Activated CD4-positive, alpha-beta T cell treated with anti-CD3 and anti-CD28 coated beads, Interleukin-2, amount 50 U/mL, for 48 hours (primary cell): ENCODE measurements at regions not wholly inside any gene's neighbourhood (a gene's known extent, or its start where the extent isn't known, plus 50 kb on each side); places are given as distances from the start of the nearest gene placed in this dataset.

Source experiments
- DNase-seq, 2 experiments: peaks; one replicate each; pipeline ENCODE4 v3.0.0-alpha.2; 2020

DNA sequence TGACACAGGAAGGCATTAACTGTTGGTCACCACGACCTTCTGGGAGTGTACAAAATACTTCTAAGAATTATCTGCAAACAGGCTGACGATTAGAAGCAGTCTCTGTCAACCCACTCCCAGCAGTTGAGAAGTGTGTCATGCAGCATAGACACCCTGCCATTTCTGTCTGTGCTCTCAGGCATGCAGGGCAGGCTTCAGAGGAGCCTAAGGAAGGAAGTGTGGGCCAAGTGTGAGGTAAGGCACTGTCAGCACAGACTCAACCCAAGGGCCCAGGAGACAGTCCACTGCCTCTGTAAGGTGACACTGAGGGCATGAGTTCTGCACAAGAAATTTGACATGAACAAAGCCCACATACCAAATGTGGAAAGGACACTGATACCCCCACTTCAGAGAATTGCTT, 109.0 kb upstream of the VIPR2 start:
- DNase-seq = no peak

DNA sequence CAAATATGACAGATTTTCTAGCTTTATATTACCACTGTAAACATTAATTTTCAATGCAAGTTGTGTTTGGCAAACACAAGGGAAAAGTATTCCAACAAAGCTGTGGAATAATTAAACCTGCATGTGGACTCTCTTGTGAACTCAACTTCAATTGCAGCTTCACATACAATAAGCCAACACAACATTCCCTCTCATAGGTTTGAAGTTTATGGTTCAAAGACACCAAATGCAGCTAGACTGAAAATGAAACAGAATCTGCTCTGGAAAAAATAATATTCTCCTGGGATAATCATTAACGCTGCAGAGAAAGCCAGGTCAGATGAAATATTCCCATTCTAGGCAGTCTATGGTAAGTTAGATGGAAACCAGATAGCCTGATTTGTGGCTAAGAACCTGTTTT, 105.8 kb upstream of the VIPR2 start:
- DNase-seq = no peak

DNA sequence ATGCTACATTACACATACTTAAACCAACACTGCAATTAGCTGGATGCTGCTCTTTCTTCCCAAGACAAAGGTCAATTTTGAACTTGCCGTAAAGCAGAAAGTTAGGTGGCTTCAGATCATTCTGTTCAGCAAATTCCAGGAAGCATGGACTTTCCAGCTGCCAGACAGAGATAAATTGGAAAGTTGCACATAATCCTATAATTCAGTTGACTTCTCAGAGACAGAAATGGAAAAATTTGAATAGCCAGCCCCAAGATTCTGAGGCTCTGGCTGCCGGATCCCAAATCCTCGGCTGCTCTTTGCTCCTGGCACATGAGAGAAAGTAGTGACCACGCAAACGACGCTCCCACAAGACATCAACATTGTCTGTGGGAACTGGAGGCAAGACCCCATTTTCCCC, 105.0 kb upstream of the VIPR2 start:
- no peak for DNase-seq

DNA sequence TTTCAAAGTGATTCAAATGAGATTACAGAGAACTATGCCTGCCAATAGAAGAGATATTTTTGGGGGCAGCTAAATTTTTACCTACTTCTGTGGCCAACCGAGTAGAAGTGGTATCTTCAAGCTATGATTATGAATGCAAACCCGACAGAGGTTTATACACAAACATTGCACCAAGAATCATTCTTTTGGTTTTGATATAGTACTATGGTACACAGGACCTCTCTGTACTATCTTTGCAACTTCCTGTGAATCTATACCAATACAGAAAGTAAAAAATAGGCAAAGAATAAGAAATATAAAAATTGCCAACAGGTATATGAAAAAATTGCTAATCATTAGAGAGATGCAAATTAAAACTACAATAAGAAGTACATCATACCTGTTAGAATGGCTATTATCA, 103.2 kb upstream of the VIPR2 start:
- no peak for DNase-seq

DNA sequence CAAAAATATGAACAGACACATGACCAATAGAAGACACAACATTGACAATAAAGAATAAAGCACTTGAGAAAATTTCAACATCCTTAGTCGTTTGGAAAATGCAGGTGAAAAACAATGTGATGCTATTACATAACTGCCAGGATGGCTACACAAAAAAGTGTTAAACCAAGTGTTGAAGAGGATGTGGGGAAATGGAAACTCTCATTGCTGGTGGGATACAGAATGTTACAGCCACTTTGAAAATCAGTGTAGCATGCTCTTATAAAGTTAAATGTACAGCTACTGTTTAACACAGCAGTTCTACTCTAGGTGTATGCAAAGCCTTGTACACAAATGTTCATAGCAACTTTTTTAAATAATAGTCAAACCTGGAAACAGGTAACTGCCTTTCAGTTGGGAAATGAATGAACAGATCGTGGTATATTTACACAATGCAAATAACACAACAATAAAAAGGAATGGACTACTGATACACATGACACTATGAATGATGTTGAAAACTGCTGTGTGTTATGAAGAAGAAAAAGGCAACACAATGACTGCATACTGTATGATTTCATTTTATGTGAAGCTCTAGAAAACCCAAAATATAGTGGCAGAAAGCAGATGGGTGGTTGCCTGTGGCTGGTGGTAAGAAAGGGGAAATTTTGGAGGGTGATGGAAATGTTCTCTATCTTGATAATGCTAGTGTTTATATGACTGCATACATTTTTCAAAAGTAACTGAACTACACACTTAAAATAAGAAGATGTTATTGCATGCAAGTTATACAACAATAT, 102.2 kb upstream of the VIPR2 start:
- DNase-seq = no peak

DNA sequence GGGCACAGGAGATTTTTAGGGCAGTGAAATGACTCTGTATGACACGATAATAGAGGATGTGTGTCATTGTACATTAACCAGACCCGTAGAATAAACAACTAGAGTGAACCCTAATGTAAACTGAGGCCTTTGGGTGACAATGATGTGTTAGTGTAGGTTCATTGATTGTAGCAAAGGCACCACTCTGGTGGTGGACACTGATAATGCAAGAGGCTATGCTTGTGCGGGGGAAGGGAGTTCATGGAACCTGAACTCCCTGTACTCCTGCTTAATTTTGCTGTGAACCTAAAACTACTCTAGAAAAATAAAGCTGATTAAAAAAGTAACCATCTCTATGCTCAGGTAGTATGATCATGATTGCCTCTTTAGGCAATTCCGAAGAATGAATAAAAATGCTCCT, 96.3 kb upstream of the VIPR2 start:
- no peak for DNase-seq

DNA sequence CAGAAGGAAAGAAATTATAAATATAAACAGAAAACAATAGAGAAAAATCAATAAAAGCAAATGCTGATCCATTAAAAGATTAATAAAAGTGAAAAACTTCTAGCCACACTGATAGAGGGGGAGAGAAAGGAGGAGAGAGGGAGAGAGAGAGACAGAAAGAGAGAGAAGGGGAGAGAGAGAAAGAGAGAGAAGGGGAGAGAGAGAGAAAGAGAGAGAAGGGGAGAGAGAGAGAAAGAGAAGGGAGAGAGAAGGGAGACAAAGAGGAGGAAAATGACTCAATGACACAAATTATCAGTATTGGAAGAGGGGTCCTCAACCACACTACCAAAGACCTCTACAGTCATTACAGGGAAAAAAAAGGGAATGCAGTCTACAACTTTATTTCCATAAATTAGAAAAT, 94.4 kb upstream of the VIPR2 start:
- no peak for DNase-seq

DNA sequence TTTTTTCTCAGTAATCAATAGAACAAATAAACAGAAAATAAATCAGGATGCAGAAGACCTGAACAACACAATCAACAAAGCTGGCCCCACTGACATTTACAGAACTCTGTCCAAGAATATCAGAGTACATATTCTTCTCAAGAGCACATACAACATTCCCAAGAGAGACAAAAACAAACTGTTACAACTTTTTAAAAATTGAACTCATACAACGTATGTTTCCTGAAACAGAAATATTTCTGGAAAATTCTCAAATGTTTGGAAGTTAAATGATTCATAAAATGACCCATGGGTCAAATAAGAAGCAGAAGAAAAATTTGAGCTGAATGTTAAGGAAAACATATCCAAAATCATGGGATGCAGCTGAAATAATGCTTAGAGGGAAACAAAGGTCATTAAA, 93.9 kb upstream of the VIPR2 start:
- DNase-seq = no peak

DNA sequence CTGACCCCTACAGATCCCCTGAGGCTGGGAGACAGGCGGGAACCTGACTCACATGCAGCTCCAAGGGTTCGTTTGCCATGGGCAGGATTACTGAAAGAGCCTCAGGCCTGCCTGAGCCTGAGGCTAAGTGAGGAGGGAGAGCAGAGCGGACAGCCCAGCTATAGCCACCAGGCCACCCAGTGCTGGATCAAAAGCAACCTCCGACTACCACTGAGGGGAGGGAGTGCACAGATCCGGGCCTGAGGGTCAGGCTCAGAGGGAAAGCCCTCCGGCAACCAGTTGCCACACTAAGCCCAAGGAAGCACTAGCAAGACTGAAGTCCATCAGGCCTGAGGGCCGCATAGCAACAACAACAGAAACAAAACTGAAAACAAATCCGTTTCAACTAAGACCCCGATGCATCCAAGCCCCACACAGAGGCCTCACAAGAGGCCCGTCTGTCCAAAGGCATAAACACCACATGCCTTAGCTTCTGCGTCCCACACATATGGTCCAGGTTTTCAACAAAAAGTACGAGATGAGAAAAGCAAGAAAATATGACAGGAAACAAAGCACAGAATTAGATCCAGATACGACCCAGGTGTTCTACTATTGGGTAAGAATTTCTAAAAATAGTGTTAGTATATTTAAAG, 92.5 kb upstream of the VIPR2 start:
- DNase-seq = no peak

DNA sequence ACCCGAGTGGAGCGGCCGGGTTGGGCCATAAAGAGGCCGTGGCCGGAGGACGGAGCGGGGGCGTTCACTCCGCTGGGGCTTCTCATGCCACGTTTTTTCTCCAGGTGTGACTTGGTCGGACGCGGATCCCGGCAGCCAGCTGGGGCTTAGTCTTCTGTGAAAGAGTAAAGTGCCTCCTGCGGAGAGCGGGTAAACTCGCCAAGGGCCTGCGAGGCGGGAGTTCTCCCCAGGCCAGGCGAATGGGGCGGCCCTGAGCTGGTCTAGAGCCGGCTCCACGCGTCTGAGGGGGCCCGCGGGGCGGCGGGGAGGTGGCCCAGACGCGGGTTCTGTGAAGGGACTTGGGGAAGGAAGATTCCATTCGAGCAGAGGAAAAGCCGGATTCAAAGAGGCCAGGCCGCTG, 86.3 kb upstream of the VIPR2 start:
- DNase-seq = no peak

DNA sequence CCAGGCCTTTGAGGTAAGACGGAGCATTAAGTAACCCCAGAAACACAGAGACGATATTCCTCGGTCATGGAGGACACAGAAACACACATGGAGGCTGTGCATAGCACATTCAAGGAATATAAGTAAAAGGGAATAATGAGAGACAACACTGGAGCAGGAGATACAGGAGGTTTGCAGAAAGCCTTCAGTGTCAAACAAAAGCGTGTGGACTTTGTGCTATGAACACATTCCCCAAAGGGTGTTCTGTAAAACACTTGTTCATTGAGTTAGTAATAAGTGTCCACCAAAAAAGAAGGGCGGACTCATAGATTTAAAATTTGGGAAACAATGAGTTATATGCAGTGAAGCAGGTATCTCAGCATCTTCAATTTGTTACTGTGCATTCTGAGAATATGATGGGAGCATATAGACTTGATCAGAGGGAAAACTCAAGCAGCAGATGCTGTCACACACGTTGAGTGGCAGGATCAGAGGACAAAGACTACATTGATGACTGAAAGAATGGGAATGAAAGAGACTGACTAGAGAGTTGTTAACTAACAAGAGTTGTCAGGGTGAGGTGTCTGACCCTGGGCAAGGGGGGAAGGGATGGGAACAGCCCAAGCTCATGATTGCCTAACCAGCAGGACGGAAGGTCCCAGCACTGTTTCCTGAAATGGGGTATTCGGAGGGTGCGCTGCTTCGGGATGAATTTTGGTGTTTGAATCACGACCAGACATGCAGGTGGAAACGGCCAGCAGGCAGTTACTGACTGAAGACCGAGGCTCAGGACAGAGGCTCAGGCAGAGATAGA, 85.2 kb upstream of the VIPR2 start:
- DNase-seq = no peak

DNA sequence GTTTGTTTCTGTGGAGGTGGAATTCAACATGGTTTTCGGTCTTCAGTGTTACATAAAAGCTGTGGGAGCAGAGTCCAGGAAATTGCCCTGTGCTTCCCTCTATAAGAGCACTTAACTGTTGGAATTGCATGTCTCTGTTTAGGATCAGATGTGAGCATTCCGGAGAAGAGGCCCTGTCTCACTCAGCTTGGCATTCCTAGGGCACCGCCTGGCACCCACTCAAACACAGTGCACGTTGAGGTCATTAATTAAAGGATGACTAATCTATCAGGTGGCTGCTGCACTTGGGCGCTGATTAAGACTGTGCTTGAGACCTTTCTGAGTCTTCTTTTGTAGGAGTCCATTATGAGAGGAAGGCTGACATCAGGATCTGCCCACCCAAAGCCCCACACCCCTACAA, 82.8 kb upstream of the VIPR2 start:
- no peak for DNase-seq

DNA sequence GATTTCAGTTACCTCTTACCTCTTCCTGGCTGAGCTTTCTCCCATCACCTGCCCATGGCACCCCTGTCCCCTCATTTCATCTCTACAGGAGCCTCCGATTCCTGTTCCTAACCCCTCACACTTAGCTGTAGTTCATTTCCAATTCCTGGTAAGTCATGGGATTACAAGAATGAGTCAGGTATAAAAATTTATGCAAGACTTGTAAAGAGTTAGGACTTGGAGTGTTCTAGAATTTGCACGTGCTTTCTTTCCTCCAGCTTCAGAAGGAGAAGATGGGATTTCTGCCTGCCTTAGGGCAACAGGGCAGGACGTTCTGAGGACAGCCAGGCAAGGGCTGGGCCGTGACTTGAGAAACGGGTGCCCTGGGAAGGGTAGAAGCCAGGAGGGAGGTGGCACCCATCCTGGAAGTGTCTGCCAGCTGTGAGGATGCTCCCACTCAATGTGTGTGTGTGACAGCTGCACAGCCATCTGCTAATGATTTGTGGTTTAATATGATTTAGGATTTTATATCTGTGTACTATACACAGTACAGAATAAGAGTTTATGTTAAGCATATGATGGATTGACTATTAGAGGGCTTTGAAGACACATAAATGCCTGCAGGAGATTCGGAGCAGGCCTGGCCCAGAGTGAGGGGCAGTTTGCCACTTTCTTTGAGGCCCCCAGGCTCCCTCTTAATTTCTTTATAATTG, 81.5 kb upstream of the VIPR2 start:
- no peak for DNase-seq

DNA sequence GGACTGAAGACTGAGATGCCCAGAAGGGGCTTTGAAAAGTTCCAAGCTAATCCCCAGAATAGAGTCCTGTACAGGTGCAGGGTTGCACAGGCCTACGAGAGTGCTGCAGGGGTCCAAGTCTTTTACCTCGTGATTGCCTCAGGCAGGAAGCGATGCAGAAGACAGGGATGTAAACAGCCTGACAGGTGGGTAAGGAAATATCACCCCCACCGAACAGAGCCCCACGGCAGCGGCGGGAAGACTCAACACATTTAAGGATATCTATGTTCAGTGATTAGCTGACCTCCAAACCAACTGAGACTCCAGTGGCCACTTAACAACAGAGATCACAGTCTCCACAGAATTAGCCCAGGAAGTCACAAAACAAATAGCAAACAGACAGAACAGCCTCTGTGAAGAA, 73.9 kb upstream of the VIPR2 start:
- DNase-seq = no peak

DNA sequence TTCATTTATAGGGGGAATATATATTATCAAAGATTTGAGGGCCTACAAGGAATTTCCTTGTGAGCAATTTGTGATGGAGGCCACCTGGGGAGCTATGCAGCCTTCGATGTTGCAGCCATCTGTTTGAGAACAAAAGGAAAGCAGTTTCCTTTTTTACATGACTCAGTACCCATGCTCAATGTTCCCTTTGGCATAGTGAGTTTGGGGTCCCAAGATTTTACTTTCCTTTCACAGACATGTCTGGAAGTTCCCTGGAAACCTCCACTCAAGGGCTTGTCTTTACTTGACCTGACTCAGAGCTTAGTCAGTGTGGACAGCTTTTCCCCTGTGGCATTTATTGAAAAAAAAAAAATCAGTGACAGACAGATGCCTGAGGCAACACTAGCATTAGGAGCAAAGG, 73.5 kb upstream of the VIPR2 start:
- no peak for DNase-seq

DNA sequence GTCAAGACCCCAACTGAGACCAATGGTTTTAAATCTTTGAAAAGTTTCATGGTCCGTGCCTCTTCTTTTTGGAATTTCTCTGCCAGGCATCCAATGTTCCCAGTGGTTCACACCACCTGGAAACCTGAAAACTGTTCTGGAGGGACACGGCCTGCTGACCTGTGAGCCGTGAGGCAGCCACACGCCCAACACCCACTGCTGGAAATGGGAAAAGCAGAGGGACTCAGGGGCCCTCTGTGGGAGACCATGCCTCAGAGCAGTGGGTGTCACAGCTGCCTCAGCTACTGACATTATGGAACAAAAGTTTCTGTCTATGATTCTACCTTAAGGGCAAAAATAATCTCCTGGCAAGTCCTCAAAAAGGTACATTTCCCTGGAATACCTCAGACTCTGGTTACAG, 70.4 kb upstream of the VIPR2 start:
- no peak for DNase-seq

DNA sequence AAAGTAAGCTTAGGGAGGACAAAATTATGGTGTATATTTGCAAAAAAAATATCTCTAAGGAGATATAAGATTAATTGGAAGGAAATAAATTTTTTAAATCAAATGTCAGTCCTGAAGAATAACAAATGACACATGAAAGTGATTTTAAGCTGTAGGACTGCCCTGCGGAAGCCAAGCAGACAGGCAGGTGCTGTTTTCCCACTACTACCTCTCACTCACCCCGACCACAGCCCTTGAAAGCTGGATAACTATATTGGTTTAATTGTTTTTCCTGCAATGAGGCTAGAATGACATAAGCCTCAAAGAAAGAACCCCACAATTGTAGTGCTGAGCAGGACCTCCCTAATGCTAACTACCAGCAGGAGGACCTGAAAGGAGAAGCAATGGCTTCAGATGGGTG, 68.6 kb upstream of the VIPR2 start:
- no peak for DNase-seq

DNA sequence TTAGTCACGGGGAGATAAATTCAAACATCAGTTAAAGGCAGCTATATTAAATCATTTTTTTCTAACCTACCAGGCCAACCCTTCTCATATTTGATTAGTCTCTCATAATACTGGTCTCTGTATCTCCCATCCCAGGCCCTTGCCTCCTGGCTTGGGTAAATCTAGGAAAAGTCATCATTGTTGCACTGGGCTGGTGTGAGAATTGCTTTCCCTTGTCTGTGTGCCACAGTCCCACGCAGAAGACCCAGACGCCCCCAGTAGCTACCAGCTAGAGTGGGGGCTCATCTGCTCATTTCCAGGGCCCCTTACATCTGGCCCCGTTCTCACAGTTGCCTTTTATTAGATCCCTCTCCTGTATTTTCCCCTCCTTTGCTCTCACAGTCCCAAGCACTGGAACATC, 67.6 kb upstream of the VIPR2 start:
- DNase-seq = no peak

DNA sequence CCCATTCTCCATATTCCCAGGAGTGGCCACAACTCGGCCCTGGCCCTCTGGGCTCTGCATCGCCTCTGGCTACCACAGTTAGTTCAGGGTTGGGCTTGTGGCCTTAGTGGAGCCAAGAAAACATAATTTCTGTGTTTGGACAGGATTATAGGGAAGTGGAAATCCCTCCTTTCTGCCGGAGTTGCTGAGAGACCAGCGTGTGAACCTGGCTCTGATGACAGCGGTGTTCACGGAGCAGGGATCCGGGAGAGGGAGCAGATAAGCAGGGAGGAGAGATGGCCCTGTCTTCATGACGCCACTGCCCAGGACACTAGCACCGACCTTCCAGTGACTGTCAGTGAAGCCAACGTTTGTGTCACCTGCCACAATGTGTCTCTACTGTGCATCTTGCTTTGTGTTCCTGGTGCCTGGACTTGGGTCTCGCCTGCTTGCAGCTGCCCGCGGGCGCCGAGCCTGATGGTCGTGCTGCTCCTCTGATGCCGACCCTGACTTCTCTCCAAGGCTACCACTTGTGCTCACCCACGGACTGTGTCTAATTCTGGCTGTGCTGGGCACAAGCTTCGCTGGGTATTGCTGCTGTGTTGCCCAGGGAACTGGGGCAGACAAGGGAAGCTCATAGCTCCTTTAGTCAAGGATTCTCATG, 67.0 kb upstream of the VIPR2 start:
- no peak for DNase-seq

DNA sequence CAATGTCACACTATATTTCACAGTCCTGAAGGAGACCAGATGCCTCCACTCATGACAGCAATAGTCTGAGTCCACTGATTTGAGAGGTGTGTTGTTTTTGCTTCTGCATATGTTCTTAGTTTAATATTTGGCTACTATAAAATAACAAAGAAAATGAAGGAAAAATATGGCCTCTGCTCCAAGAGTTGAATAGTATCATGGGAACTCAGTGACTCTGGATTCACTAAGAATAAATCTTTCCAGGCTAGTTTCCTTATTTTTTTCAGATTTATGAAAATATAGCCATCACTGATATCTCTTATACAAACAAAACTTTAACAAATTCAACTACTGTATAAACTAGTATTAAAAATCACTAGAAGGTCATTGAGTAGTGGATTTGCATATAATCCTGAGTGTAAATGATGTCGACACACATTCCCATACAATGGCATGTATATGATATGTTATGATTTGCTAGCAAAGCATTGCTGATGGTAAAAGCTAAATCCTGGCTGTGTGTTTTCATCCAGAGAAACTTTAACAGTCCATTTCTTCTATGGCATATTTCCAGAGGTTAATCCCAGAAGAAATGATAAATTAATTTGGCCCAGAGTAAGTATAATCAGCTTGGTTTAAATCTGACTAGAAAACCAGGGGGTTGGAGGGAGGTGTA, 66.0 kb upstream of the VIPR2 start:
- DNase-seq = no peak

DNA sequence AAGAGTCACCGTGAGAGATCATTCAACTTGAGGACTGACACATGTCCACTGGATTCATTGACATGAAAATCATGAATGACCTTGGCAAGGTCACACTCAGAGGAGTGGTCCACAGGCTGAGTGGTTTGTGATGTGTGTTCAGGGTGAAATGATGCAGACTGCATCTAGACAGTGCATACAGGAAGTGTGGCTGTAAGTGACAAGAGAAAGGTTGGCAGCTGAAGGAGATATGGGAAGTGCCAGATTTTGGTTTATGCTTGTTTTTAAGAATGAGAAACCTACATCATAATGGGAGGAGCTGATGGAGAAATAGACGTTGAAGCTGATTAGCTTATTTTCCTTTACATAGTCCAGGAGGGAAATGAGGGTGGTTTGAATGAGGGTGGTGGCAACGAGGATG, 64.8 kb upstream of the VIPR2 start:
- no peak for DNase-seq

DNA sequence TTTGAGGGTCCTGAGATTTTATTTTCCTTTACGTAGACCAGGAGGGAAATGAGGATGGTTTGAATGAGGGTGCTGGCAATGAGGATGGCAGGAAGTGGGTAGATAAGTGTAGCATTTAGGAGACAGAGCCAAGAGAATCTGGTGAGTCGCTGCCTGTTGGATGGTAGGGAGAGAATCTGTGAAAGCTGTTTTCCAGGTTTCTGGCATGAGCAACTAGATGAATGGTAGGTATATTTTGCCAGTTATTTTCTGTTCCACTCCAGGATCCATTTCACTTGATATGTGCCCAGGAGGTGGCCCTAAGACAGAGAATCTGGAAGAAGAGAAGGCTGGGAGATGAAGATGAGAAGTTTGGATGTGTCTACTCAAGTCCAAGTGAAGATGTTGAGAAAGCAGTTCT, 63.3 kb upstream of the VIPR2 start:
- no peak for DNase-seq

DNA sequence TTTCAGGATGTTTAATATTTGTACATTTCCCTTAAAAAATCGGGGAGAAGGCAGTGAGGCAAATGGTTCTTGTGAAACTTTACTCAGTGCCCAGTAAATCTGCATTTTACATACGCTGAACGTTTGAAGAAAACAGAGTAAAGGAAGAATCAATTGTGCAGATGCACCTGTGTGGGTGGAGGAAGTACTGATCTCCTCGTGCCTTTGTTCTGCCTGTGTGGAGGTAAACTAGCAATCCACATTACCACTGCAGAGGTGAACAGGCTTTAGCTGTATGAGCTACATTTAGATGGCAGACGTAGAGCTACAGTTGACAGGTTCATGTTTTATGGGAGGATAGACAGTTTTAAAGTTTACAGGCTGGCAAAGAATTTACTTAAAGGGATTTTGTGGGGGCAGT, 62.7 kb upstream of the VIPR2 start:
- DNase-seq = no peak
